ENCODE measurements at regions not wholly inside any gene's neighbourhood (a gene's known extent, or its start where the extent isn't known, plus 50 kb on each side); places are given as distances from the start of the nearest gene placed in this dataset.

GRCh38 chr4:159463235-159463634 is 360.4 kb downstream of the RAPGEF2 start:
- Histone ChIP-seq H3K27ac (replicated peaks in 1 of 4) (no peak overlapping the region), H3K9me3 (peaks cover 0 to 23% (median 11%) of the 10 kb centered on the region in 4 donors), H3K36me3 (no peaks in the 10 kb centered on the region), H3K4me1 (no peaks in the 10 kb centered on the region), H3K27me3 (no peaks in the 10 kb centered on the region), H3K4me3 (no peak overlapping the region)
- no peak for DNase-seq (ENCODE audit: extremely low spot score)
- 80% methylated on average over 2 of the region's 2 CpGs for WGBS
- intact Hi-C loops (cut with DNase I) = no loop called here
- TF ChIP-seq EP300 (IDR thresholded peaks at IDR 0.05) (no peak), POLR2A (IDR thresholded peaks at IDR 0.05; ENCODE audit: low read depth) (no peak), CTCF (IDR thresholded peaks at IDR 0.05) (no peak), POLR2AphosphoS5 (IDR thresholded peaks at IDR 0.05) (no peak)

- DNase-seq (ENCODE audit: extremely low spot score) = no peak
- intact Hi-C loops (cut with DNase I) = no loop called here
- no peaks in the 10 kb centered on the region for H3K4me1 ChIP-seq
- H3K9me3 ChIP-seq = peaks cover 0 to 23% (median 11%) of the 10 kb centered on the region in 4 donors
- no peaks in the 10 kb centered on the region for H3K27me3 ChIP-seq
- no peak for TF ChIP-seq EP300 (IDR thresholded peaks at IDR 0.05)
- no peak for TF ChIP-seq CTCF (IDR thresholded peaks at IDR 0.05)
- TF ChIP-seq POLR2A (IDR thresholded peaks at IDR 0.05; ENCODE audit: low read depth) = no peak
- no peak for TF ChIP-seq POLR2AphosphoS5 (IDR thresholded peaks at IDR 0.05)
- no peak overlapping the region for H3K4me3 ChIP-seq
- no peaks in the 10 kb centered on the region for H3K36me3 ChIP-seq
- H3K27ac ChIP-seq (replicated peaks in 1 of 4) = no peak overlapping the region
These were observed 361.4 kb downstream of the RAPGEF2 start for GRCh38 chr4:159464302-159464701.

DNA sequence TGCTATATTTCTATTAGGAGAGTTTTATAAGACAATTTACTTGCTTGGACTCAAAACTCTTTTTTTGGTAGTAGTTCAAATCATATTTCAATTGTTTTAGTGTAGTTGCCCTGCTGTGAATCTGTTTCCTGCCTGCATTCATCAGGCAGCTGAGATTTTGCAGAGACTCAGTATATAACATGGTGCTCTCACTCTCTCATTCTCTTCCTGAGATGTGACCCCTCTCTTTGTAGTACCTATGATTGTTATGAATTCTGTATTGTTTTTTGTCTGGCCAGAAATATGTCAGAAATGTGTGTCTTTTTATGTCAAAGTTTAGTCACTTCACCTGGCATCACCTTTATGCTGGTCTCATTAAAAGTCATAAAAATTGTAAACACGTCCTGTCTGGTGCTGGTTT is 374.0 kb downstream of the RAPGEF2 start:
- Histone ChIP-seq H3K27me3 (no peaks in the 10 kb centered on the region), H3K27ac (replicated peaks in 1 of 4) (no peak overlapping the region), H3K4me3 (no peak overlapping the region), H3K4me1 (no peaks in the 10 kb centered on the region), H3K9me3 (no peaks in the 10 kb centered on the region), H3K36me3 (no peaks in the 10 kb centered on the region)
- intact Hi-C loops (cut with DNase I) = no loop called here
- WGBS = 67% methylated on average over 1 of the region's 1 CpG
- TF ChIP-seq EP300 (IDR thresholded peaks at IDR 0.05) = no peak
- TF ChIP-seq POLR2A (IDR thresholded peaks at IDR 0.05; ENCODE audit: low read depth) = no peak
- TF ChIP-seq CTCF (IDR thresholded peaks at IDR 0.05) = no peak
- TF ChIP-seq POLR2AphosphoS5 (IDR thresholded peaks at IDR 0.05) = no peak
- DNase-seq (ENCODE audit: extremely low spot score) = no peak

DNA sequence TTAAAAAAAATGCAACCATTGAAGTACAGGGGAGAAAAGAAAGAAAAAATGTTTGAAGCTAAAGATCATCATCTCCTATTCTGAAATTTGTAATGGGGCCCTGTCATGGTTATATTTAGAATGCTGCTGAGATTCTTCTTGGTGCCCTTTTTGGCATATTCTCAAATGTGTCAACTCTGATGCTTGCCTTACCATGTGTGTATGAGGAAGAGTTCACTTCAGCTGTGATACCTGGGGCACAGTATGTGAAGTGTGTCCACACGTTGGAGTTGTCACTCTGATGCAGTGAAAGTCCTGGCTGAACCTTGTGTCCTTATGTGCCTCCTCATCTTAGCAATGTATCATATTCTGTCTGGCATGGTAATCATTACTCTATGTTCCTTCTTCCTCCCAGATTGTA is 377.9 kb downstream of the RAPGEF2 start:
- Histone ChIP-seq H3K27ac (replicated peaks in 1 of 4) (no peak overlapping the region), H3K9me3 (no peaks in the 10 kb centered on the region), H3K4me3 (no peak overlapping the region), H3K27me3 (peaks cover 0 to 8% (median 0%) of the 10 kb centered on the region in 4 donors), H3K36me3 (no peaks in the 10 kb centered on the region), H3K4me1 (no peaks in the 10 kb centered on the region)
- no peak for TF ChIP-seq CTCF (IDR thresholded peaks at IDR 0.05)
- TF ChIP-seq POLR2AphosphoS5 (IDR thresholded peaks at IDR 0.05) = no peak
- TF ChIP-seq POLR2A (IDR thresholded peaks at IDR 0.05; ENCODE audit: low read depth) = no peak
- TF ChIP-seq EP300 (IDR thresholded peaks at IDR 0.05) = no peak
- 33% methylated on average over 1 of the region's 1 CpG for WGBS
- DNase-seq (ENCODE audit: extremely low spot score) = no peak
- intact Hi-C loops (cut with DNase I) = no loop called here

- DNase-seq (ENCODE audit: extremely low spot score) = no peak
- Histone ChIP-seq H3K27ac (replicated peaks in 1 of 4) (no peak overlapping the region), H3K36me3 (no peaks in the 10 kb centered on the region), H3K9me3 (no peaks in the 10 kb centered on the region), H3K4me3 (no peak overlapping the region), H3K27me3 (peaks cover 0 to 8% (median 0%) of the 10 kb centered on the region in 4 donors), H3K4me1 (no peaks in the 10 kb centered on the region)
- WGBS = 84% methylated on average over 6 of the region's 6 CpGs
- TF ChIP-seq POLR2A (IDR thresholded peaks at IDR 0.05; ENCODE audit: low read depth) = no peak
- no peak for TF ChIP-seq CTCF (IDR thresholded peaks at IDR 0.05)
- TF ChIP-seq POLR2AphosphoS5 (IDR thresholded peaks at IDR 0.05) = no peak
- no peak for TF ChIP-seq EP300 (IDR thresholded peaks at IDR 0.05)
- intact Hi-C loops (cut with DNase I) = no loop called here
These were observed 379.1 kb downstream of the RAPGEF2 start for GRCh38 chr4:159481936-159482335.

Data from esophagus muscularis mucosa (tissue), 4 donors.